HG03460 (cell line): ENCODE measurements at regions not wholly inside any gene's neighbourhood (a gene's known extent, or its start where the extent isn't known, plus 50 kb on each side); places are given as distances from the start of the nearest gene placed in this dataset.
"Not testable (repeated sequence)": the region's sequence is repeated elsewhere in the genome, so short reads cannot be mapped to it uniquely, and the experiment has no call there.

ENCODE experiments used
- ATAC-seq: cut with Tn5 transposase; IDR thresholded peaks from one replicate; pipeline ENCODE4 v1.9.1; 2021; ENCODE audit not compliant: unreplicated experiment

DNA sequence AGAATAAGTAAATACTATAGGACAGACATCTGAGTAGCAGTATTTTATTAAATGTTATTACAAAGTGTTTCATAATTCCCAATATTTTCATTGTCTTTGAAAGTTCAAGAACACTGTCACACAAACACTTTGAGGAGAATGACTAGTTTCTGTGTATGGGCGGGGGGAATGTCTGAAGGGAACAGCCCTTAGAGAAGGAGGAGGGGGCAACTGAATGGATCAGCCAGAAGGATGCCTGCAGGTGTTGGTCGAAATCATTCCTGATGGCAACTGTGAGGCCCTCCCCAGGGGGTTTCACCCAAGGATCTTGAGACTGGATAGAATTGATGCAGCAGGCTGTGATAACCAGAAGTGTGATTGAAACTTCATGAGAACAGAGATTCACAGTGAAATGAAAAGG is 223.2 kb upstream of the C1orf87 start:
- ATAC-seq: no peak

- ATAC-seq: no peak
Measured at GRCh38 chr1:60292140-60292539, 218.6 kb upstream of the C1orf87 start.

DNA sequence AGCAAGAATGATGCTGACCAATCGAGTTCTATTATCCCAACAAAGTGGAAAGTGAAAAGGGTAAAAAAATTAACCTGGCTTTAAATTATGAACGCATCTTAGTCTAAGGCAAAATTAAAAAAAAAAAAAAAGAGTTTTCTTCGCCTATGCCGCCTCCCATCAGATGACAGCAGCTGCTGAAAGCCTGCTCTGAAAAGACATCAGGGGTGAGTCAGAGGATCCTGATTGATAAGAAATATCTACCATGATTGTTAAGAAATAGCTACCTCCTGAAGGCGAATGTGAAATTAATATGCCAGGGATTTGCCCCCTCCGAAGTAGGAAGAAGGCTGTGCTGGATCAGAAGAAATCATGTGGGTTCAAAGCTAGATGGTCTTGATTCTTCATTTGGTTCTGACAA is 216.8 kb upstream of the C1orf87 start:
- no peak for ATAC-seq

DNA sequence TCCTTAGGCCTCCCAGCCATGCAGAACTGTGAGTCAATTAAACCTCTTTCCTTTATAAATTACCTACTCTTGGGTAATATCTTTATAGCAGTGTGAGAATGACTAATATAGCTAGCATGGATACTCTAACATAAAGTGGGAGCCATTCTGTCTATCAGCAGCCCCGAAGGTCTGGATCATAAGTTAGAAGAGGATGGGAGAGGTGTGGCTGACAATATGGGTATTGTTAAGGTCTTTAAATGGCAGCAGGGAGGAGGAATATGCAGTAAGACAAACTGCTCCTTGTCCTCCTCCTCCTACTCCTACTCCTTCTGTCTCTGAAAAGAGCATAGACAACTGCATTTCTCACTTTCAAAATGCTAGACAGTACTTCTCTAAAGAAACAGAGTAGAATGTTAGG is 214.0 kb upstream of the C1orf87 start:
- ATAC-seq: no peak

- ATAC-seq: no peak
Measured at GRCh38 chr1:60283690-60284089, 210.1 kb upstream of the C1orf87 start.

GRCh38 chr1:60281360-60281932 is 207.9 kb upstream of the C1orf87 start:
- ATAC-seq: peak; percentile 97

DNA sequence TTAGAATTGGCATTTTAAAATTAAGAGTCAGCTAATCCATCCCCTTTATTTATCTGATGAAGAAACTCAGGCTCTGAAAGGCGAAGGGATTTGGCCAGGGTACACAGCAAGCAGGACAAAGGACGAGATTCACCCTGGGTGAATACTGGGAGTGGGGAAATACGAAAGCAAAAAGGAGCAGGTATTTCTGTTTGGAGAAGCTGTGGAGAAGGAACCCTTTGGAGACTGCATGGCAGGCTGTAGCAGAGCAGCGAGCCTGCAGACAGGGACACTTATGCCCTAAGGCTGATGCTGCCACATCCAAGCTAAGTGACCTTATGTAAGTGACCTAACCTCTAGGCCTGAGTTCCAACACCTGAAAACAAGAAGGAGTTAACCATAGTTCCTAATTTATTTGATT is 207.2 kb upstream of the C1orf87 start:
- no peak for ATAC-seq

DNA sequence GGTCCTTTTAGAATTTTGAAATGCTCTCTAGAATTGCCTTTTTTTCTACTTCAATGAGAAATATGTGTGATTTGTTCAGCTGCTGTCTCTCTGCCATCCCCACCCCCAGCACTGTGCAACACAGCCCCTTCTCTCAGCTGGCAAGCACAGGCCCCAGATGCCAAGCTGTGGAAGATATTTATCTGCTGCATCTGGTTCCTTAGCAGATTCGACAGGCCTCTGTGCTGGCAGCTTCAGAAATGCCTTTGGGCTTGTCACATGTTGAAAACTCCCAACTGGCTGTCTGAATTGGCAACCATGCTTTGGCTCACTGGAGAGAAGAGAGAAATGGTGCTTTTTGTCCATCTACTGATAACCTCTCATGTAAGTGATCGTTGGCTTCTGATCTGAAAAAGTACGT is 206.7 kb upstream of the C1orf87 start:
- ATAC-seq: no peak

- no peak for ATAC-seq
Measured at GRCh38 chr1:60279798-60280197, 206.2 kb upstream of the C1orf87 start.

DNA sequence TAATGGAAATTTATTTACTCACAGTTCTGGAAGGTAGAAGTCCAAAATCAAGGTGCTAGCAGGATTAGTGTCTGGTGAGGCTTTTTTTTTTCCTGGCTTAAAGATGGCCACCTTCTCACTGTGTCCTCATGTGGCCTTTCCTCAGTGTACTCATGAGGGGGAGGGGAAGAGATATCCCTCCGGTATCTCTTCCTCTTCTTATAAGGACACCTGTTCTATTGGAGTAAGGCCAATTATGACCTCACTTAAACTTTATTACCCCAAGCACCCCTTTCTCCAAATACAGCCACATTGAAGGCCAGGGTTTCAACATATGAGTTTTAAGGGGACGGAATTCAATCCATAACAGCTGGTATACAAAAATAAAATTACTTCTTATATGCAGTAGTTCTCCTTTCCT is 203.7 kb upstream of the C1orf87 start:
- no peak for ATAC-seq

GRCh38 chr1:60274422-60275290 is 201.1 kb upstream of the C1orf87 start:
- ATAC-seq: no peak

DNA sequence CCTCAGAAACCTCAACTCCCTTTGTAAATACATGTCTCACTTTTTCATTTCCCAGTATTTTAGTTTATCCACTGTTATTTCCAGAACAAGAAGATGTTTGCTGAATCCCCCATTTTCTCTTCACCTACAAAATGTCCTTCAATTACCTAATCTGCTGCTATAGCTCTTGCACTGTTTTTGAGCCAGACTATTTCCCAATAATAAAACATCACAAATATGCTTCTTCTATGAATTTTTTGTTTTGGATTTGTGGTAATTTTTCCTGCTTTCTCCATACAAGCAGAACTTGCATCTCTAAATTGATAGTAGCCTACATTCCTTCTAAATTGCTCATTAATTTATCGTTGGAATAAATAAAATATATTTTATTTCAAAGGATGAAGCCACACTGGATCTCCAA is 199.6 kb upstream of the C1orf87 start:
- ATAC-seq: no peak

- no peak for ATAC-seq
Measured at GRCh38 chr1:60271041-60271440, 197.5 kb upstream of the C1orf87 start.

DNA sequence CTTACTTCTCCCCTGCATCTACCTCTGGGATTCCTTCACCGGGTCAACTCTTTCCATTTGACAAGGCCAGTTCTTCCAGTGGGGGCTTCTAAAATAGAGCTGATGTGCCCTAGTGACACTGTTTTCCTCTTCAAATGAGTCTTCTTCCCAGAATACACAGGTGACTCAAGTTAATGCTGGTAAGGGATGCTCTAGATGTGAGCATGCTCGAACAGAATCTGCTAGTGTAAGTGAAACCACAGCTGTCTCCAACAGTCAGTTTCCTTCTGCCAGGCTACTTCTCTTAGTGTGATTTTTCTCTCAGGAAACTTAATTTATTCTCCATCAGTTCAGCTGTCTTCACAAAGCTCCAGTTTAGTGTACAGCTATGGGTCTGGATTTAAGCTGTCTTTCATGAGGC is 194.9 kb upstream of the C1orf87 start:
- no peak for ATAC-seq

GRCh38 chr1:60265560-60266535 is 192.3 kb upstream of the C1orf87 start:
- ATAC-seq: no peak

DNA sequence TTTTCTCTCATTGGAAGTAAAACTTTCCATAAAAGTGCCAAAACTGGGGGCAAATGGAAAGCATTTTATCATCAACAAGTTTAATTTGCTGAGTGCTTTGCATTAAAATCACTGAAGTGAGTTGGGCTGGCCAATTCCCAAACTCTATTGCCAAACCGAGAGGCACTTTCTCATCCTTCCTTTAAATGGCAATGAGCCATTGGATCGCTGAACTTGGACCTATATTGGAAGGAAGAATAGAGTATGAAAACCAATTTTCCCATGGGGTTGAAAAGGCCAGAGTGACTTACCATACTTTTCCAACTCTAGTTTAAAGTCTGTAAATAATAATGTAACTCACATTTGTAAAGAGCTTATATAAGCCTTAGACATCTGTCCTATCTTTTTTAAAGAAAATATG is 189.1 kb upstream of the C1orf87 start:
- no peak for ATAC-seq

DNA sequence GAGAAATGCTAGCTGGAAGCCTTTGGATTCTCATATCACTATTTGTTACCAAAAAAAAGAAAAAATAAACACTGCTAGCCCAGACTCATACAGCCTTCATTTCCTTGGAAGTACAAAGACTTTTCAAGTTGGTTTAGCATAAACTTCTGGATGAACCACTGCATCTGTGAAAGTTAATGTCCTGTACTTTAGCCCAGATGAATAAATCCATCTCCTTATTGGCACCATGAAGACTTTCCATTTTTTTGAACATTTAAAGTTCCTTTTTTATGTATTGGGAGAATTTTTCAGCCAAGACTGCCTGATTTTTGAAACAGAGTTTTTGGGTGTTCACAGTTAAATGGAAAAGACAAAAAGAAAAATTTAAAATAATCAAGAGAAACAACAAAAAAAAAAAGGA is 184.0 kb upstream of the C1orf87 start:
- ATAC-seq: no peak

DNA sequence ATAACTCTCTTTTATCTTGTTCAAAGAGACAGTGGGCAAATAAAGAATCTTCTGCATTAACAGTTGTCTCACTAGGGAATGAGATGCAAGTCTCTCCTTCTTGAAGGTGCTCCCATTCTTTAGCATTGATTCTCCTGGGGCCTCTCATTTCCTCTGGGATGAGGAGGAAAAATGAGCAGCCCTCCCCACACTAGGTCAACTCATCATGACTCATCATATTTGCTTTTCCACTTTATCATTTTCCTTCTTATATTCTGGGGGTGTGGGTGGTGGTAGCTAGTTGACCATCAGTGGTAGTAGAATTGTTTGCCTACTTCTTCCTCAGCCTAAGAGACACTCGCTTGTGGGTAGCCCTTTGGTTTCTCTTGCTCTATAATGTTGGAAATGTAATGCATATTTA is 182.0 kb upstream of the C1orf87 start:
- ATAC-seq: no peak

- no peak for ATAC-seq
Measured at GRCh38 chr1:60251426-60251825, 177.9 kb upstream of the C1orf87 start.

- not testable (repeated sequence) for ATAC-seq
Measured at GRCh38 chr1:60247467-60247866, 173.9 kb upstream of the C1orf87 start.

DNA sequence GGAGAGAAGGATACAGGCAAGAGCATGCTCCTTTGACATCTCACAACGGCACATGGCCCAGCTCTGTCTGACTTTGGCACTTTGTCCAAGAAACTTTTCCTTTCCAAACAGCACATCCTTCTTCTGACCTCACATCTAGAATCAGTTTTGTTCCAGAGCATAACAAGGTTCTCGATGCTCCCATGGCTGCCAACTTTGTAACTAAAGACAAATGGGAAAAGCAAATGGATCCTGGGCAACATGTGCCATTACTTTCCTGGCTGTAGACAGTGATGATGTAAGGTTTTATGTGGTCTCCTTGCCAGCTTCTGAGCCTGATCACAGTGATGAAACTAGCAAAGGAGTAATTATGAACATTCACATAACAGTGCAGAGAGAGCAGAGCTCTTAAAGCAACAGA is 171.8 kb upstream of the C1orf87 start:
- no peak for ATAC-seq

DNA sequence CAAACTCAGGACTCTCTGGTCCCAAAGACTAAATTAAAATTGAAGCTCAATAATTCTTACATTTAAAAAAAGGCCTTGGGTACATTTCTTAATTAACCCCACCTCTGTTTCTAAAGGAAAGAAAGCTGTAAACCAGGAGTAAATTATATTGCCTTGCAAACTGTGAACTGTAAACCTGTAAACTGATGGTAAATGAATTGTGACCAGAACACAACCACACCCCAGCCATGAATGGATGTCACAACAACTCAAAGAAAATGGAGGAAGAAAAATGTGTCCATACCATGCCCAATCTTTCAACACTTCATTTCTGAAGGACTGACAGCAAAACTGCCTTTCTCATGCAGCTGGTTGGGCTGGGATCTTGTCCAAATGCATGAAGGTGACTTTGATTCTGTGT is 171.3 kb upstream of the C1orf87 start:
- no peak for ATAC-seq
